Activated T-helper 1 cell treated with Interleukin-2 at 50 U/mL for 16 hours (primary cell): ENCODE measurements at regions not wholly inside any gene's neighbourhood (a gene's known extent, or its start where the extent isn't known, plus 50 kb on each side); places are given as distances from the start of the nearest gene placed in this dataset.
"Not testable (repeated sequence)": the region's sequence is repeated elsewhere in the genome, so short reads cannot be mapped to it uniquely, and the experiment has no call there.

ENCODE experiments used
- DNase-seq: peaks from one replicate; pipeline ENCODE4 v3.0.0-alpha.2; 2020; ENCODE audit warnings: low read depth

GRCh38 chr2:58720770-58721697, 479.9 kb upstream of the FANCL start:
- no peak for DNase-seq

GRCh38 chr2:58720033-58720769, 479.1 kb upstream of the FANCL start:
- DNase-seq, result no peak

- no peak for DNase-seq
Measured at GRCh38 chr2:58715344-58715743, 474.2 kb upstream of the FANCL start.

- no peak for DNase-seq
Measured at GRCh38 chr2:58714238-58714637, 473.1 kb upstream of the FANCL start.

GRCh38 chr2:58710795-58711279, 469.7 kb upstream of the FANCL start:
- DNase-seq, result no peak

- DNase-seq, result no peak
Measured at GRCh38 chr2:58709687-58710354, 468.7 kb upstream of the FANCL start.

GRCh38 chr2:58709274-58709673, 468.1 kb upstream of the FANCL start:
- no peak for DNase-seq

- no peak for DNase-seq
Measured at GRCh38 chr2:58708565-58708964, 467.4 kb upstream of the FANCL start.

GRCh38 chr2:58702302-58702885, 461.3 kb upstream of the FANCL start:
- no peak for DNase-seq

GRCh38 chr2:58701688-58702301, 460.7 kb upstream of the FANCL start:
- DNase-seq, result no peak

GRCh38 chr2:58700591-58700990, 459.5 kb upstream of the FANCL start:
- no peak for DNase-seq

GRCh38 chr2:58699411-58699810, 458.3 kb upstream of the FANCL start:
- no peak for DNase-seq

- DNase-seq, result no peak
Measured at GRCh38 chr2:58698620-58699019, 457.5 kb upstream of the FANCL start.

GRCh38 chr2:58694114-58694513, 453.0 kb upstream of the FANCL start:
- not testable (repeated sequence) for DNase-seq

GRCh38 chr2:58691041-58691440, 449.9 kb upstream of the FANCL start:
- not testable (repeated sequence) for DNase-seq

GRCh38 chr2:58688813-58689212, 447.7 kb upstream of the FANCL start:
- DNase-seq, result no peak

GRCh38 chr2:58686776-58687175, 445.7 kb upstream of the FANCL start:
- DNase-seq, result no peak

- DNase-seq, result no peak
Measured at GRCh38 chr2:58680755-58681310, 439.7 kb upstream of the FANCL start.

- DNase-seq, result no peak
Measured at GRCh38 chr2:58677748-58678147, 436.6 kb upstream of the FANCL start.

GRCh38 chr2:58671675-58672074, 430.6 kb upstream of the FANCL start:
- DNase-seq, result no peak

GRCh38 chr2:58669998-58670397, 428.9 kb upstream of the FANCL start:
- no peak for DNase-seq
